Upper lobe of left lung (tissue), 4 donors: ENCODE measurements at regions not wholly inside any gene's neighbourhood (a gene's known extent, or its start where the extent isn't known, plus 50 kb on each side); places are given as distances from the start of the nearest gene placed in this dataset.

ENCODE experiments used
- CTCF ChIP-seq, 6 experiments: fragments of 450-650 bp in 4 of 6; fragments of 200-600 bp in 2 of 6; sonication (generic) in 2 of 6; IDR thresholded peaks; one replicate each; pipeline ENCODE4 v1.5.1; 2016 to 2019; ENCODE audit warnings: antibody characterized with exemption in 6 of 6
- POLR2A ChIP-seq, 4 donors: fragments of 450-650 bp; IDR thresholded peaks; one replicate each; pipeline ENCODE4 v1.5.1; 2016 to 2017; ENCODE audit warnings: antibody characterized with exemption in 4 of 4, mild to moderate bottlenecking in 2 of 4

DNA sequence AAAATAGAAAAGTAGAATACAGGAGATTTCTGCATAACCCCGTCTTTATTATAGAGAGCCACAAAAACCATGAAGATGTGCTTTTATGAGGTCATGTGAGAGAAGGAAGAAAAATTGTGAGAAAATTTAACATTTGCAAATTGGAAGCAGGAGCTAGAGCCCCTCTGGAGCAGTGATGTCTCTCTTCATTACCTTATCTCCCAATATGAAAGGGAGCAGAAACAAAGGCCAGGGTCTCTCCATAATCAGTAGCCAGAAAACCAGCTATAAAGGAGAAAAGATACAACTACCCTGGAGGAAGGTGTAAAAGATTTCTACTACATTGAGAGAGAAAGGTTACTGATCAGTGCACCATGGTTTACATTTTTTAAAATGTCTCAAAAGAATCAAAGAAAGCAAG, 53.2 kb upstream of the ITGA1 start:
- TF ChIP-seq POLR2A (IDR thresholded peaks at IDR 0.05) = no peak
- no peak for TF ChIP-seq CTCF (IDR thresholded peaks at IDR 0.05)
